GM18951 (cell line): ENCODE measurements at regions not wholly inside any gene's neighbourhood (a gene's known extent, or its start where the extent isn't known, plus 50 kb on each side); places are given as distances from the start of the nearest gene placed in this dataset.

Source experiments
- POLR2A ChIP-seq: IDR thresholded peaks from 4 replicates; pipeline ENCODE4 v1.6.1; 2011; ENCODE audit warnings: mild to moderate bottlenecking; ENCODE audit not compliant: insufficient read length, insufficient read depth; ENCODE audit errors: extremely low read depth
- in situ Hi-C: fragments of 300-500 bp; cut with MboI; formaldehyde crosslinking; loops from one replicate; pipeline ENCODE4 v1.12.0; 2022; ENCODE audit warnings: low sequenced_read_pairs, mixed read lengths, inconsistent platforms; ENCODE audit not compliant: unreplicated experiment

DNA sequence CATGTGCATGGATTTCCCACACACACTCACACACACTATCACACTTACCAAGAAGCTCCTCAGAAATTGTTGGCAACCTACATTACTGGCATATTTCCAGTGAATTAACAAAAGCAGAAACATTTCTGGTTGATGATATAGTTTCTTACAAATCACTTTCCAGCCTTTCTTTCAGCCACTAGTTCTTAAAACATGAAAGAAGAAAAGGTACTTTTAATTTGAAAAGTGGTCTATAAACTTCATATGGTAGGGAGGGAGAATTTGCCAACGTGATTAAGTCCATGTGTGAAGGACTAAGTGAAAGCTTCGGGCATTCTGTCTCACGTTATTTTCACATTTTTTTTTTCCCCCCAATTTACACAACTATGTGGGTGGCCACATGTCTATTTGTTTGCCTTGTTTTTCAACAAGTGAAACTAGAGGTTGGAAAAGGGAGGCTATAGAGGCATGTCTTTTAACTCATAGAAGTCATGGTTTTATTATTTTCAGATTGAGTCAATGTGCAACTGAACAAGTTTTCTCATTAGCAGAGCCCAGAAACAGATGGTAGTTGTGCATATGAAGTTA, 832.1 kb upstream of the INTU start:
- TF ChIP-seq POLR2A = no peak
- in situ Hi-C loops = no loop called here

DNA sequence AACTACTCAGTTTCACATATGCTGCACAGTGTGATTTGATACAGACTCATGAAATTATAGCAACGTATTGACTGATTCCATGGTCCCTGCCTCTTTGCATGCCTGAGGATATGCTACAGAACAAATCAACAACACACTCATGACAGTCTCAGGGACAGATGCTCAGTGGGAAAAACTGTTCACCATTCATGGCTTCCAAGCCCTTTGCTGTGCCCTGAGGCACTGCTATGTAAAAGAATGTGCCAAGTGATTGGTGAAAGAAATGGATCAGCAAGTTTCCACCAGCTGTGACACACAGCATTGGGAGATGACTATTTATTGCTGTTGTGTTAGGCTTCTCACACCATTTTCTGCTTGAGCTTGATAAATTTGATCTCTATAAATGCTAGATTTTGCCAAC, 825.6 kb upstream of the INTU start:
- TF ChIP-seq POLR2A = no peak
- in situ Hi-C loops = no loop called here

DNA sequence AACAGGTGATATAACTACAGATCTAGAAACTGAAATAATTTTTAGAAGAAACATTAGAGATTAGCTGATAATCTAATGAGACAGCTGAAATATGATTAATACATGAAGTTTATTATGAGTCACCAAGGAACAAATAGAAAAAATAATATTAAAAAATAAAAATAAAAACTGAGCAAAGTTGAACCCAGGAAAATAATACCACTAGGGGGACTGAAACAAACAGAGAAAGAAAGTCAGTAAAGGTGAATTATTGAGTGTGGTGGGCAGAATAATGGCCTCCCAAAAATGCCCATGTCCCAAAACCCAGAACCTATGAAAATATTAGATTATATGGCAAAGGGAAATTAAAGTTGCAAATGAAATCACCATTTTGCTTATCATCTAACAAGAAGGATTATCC, 820.7 kb upstream of the INTU start:
- TF ChIP-seq POLR2A = no peak
- in situ Hi-C loops = no loop called here

DNA sequence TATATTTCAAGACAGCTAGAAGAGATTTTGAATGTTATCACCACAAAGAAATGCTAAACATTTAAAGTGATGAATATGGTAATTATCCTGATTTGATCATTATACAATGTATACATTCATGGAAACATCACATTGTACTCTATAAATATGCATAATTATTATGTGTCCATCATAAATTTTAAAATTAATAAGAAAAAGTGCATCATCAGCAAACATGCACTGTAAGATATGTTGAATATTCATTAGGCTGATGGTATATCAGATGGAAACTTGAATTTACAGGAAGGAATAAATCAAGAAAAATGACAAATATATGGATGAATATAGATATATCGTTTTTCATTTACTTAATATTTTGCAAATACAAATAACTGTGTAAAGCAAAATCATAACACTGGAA, 812.1 kb upstream of the INTU start:
- TF ChIP-seq POLR2A = no peak
- in situ Hi-C loops = no loop called here

DNA sequence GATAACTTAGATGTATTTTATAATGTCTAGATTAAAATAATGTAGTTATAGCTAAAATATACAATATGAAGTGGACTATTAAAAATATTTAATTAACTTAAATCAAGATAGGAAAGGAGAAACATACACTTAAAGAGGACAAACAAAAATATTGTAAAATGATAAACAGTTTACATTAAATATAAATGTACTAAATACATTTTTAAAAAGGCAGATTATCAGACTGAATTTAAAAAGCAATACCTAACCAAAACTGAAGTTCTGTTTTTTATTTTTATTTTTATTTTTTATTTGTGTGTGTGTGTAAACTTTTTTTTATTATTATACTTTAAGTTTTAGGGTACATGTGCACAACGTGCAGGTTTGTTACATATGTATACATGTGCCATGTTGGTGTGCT, 811.6 kb upstream of the INTU start:
- in situ Hi-C loops = no loop called here

DNA sequence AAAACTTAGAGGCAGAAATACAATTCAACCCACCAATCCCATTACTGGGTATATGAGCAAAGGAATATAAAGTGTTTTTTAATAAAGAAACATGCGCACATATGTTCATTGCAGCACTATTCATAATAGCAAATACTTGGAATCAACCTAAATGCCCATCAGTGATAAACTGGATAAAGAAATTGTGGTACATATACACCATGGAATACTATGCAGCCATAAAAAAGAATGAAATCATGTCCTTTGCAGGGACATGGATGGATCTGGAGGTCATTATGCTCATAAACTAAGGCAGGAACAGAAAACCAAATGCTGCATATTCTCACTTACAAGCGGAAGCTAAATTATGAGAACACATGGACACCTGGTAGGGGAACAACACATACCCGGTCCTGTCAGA, 807.7 kb upstream of the INTU start:
- in situ Hi-C loops = no loop called here
- TF ChIP-seq POLR2A = no peak

More for the DNA sequence above, 811.6 kb upstream of the INTU start:
- no peak for TF ChIP-seq POLR2A

DNA sequence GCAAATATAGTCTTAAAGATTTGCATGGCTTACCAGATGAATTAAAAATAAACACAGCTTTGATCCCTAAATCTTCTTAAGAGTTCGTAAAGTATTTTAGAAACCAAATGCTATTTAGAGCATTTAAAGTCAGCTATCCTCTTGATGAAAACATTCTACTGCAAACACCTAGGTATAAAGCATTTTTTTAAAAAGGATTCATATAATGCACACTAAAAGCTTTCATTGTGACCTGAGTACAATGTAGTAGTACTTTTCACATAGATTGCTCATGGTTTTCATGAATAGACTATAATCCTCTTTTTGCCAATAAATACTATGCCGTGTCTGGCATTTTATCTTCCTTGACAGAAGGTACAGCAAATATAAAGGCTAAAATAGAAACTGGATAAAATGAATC, 805.1 kb upstream of the INTU start:
- in situ Hi-C loops = no loop called here
- TF ChIP-seq POLR2A = no peak

DNA sequence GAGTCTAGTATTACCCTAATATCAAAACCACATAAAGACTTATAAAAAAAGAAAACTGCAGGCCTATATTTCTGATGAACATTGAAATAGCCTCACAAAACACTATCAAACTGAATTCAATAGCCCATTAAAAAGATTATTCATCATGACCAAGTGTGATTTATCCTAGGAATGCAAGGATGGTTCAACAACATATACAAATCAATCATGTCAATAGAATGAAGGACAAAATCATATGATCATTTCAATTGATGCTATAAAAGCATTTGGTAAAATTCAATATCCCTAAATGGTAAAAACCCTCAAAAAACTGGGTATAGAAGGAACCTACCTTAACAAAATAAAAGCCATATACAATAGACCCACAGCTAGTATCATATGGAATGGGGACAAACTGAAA, 797.9 kb upstream of the INTU start:
- in situ Hi-C loops = no loop called here
- no peak for TF ChIP-seq POLR2A

DNA sequence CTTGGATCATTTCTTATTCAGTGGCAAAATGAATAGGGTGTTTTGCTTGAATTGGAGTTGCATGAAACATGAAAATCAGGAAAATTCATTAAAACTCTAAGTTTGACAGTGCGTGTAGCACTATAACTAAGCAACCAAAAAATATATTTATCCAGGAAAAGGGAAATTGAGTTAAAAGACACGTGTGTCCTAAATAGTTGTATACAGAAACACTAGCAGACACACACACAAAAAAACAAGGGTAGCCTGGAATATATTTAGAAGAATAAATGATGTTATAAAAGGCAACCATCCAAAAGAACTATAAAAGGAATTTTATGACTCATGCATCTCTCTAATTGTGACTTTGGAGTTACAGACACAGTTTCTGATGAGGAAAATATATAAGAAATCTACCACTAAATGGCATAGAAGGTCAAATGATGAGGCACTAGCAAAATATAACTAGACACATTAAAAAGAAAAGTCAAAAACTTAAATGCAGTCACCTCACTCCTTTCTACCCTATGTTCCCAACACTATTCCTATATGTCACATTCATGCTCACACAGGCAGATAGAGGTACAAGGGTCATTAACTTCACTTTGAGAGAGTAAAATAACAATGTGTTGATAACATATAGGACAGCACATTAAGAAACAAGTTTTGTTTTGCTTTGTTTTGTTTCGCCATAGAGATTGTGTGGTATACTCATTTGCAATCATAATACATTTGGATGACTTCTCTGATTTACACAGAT, 793.6 kb upstream of the INTU start:
- in situ Hi-C loops = no loop called here
- no peak for TF ChIP-seq POLR2A

DNA sequence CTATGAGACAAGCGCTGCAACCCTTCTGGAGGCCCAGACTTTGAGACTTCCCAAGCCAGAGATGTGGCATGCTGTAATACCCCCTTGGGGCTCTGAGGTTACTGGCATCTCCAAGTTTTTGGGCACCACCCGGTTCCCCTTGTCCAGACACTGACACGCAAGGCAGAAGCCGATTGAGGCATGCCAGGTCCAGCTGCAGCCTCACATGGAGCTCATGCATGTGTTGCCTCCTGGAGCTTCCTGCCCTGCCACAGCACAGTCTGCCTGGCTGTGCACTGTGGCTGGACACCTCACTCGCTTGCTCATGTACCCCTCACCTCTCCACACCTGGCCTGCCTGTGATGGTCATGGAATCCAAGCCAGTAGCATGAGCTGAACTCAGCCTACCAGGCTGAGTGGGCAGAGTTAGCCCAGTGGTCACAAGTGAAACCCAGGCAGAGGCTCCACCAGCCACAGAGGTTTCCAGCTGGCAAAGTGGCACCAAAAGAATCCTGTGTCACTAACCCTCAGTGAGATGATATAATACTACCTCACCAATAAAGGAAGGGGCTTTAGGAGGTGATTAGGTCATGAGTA, 789.2 kb upstream of the INTU start:
- in situ Hi-C loops = no loop called here

DNA sequence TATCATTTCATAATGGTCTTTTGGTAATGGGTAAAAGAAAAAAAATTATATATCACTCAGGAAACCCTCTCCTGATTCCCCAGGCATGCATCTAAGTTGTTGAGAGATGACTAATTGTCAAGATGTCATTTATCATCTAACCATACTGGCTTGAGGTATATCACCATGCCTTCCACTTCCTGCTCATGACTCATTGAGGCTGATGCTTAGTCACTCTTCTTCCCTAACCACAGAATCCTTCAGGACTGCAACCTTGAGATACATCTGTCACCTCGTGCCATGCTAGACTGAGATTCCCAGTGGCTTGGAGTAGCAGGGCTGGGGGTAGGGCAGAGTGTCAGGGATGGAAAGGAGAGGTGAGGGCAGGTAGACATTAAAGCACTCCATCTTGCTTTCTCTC, 782.5 kb upstream of the INTU start:
- in situ Hi-C loops = no loop called here

More for the DNA sequence above, 789.2 kb upstream of the INTU start:
- no peak for TF ChIP-seq POLR2A

DNA sequence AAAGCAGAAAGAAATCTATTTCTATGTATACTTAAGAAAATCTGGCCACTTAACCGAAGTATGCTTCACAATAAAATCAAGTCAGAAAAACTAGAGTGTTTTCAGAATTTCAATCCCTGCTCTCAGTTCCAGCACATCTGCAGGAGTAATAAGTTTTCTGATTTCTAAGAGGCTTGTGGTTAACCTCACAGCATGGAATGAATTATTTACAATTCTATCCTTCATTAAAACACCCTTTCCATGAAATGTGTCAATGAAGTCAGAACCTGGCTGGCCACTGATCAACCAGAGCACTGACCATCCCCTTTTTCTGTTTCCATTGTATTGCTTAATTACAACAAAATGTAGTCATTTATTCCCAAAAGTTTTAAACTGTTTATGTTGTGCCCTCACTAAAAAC, 781.4 kb upstream of the INTU start:
- no peak for TF ChIP-seq POLR2A

More for the DNA sequence above, 782.5 kb upstream of the INTU start:
- TF ChIP-seq POLR2A = no peak

DNA sequence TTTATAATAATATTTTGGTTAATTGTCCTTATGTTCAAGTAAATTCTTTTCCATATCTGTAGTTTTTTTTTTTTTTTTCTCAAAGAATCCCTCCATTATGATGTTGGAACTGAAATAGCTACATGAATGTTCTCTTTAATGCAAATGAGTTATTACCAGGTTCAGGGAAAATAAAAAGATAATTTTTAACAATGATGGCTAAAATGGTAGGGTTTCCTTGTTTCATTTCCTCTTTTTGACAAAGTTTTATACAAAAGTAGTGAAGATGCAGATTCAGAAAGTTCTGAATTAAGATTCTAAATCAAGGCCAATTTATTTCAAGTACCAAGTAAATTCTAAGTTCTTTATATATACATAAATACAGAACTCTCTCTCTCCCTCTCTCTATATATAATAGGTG, 779.0 kb upstream of the INTU start:
- TF ChIP-seq POLR2A = no peak
- in situ Hi-C loops = no loop called here

More for the DNA sequence above, 781.4 kb upstream of the INTU start:
- in situ Hi-C loops = no loop called here

DNA sequence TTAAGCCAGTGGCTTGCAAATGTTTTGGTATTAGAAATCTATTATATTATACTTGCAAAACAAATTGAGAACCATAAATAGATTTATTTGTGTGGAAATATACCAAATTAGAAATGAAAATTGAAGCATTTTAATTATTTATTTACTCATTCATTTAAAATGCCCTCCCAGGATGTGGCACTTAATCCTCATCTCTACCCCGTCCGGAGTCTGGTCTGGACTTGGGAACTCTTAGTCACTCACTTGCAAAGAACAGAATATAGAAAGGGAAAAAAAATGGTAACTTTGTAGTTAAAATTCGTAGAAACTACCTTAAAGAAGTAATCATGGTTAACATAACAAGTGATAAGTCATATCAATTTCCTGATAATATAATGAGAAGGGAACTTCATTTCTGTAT, 775.9 kb upstream of the INTU start:
- no peak for TF ChIP-seq POLR2A
- in situ Hi-C loops = no loop called here
